CD4-positive, alpha-beta T cell treated with Interleukin-15 for 1 hour (primary cell): ENCODE measurements at regions not wholly inside any gene's neighbourhood (a gene's known extent, or its start where the extent isn't known, plus 50 kb on each side); places are given as distances from the start of the nearest gene placed in this dataset.
"Not testable (repeated sequence)": the region's sequence is repeated elsewhere in the genome, so short reads cannot be mapped to it uniquely, and the experiment has no call there.

Experiments used
- DNase-seq: peaks from one replicate; pipeline ENCODE4 v3.0.0-alpha.2; 2020

GRCh38 chr21:20882462-20883407 is 115.5 kb upstream of the NCAM2 start:
- DNase-seq, result no peak

- DNase-seq, result no peak
Observed at GRCh38 chr21:20883408-20883800, 114.8 kb upstream of the NCAM2 start.

GRCh38 chr21:20902511-20902910 is 95.7 kb upstream of the NCAM2 start:
- DNase-seq, result no peak

GRCh38 chr21:20902998-20903397 is 95.2 kb upstream of the NCAM2 start:
- DNase-seq, result no peak

- DNase-seq, result not testable (repeated sequence)
Observed at GRCh38 chr21:20927555-20927954, 70.7 kb upstream of the NCAM2 start.

GRCh38 chr21:20942523-20942922 is 55.7 kb upstream of the NCAM2 start:
- no peak for DNase-seq

- no peak for DNase-seq
Observed at GRCh38 chr21:20943561-20943997, 54.6 kb upstream of the NCAM2 start.

GRCh38 chr21:20944139-20944538 is 54.1 kb upstream of the NCAM2 start:
- no peak for DNase-seq

GRCh38 chr21:20946701-20947100 is 51.5 kb upstream of the NCAM2 start:
- DNase-seq, result no peak
